Occipital lobe (tissue), 1 donor: ENCODE measurements at regions not wholly inside any gene's neighbourhood (a gene's known extent, or its start where the extent isn't known, plus 50 kb on each side); places are given as distances from the start of the nearest gene placed in this dataset.
"Not testable (repeated sequence)": the region's sequence is repeated elsewhere in the genome, so short reads cannot be mapped to it uniquely, and the experiment has no call there.

Experiments
- DNase-seq: peaks from one replicate; lab custom pipeline; 2025; lab: John Stamatoyannopoulos, UW

- not testable (repeated sequence) for DNase-seq
Observed at GRCh38 chr4:142897518-142897917, 51.4 kb upstream of the INPP4B start.

GRCh38 chr4:142900622-142901021 lies 54.5 kb upstream of the INPP4B start:
- no peak for DNase-seq

- DNase-seq = no peak
Observed at GRCh38 chr4:142901166-142901662, 55.1 kb upstream of the INPP4B start.

GRCh38 chr4:142903617-142904016 lies 57.5 kb upstream of the INPP4B start:
- not testable (repeated sequence) for DNase-seq

- no peak for DNase-seq
Observed at GRCh38 chr4:142909908-142910307, 63.8 kb upstream of the INPP4B start.

- DNase-seq = no peak
Observed at GRCh38 chr4:142913034-142913433, 66.9 kb upstream of the INPP4B start.

- no peak for DNase-seq
Observed at GRCh38 chr4:142913461-142914030, 67.4 kb upstream of the INPP4B start.

- DNase-seq = no peak
Observed at GRCh38 chr4:142917678-142918077, 71.6 kb upstream of the INPP4B start.

- DNase-seq = no peak
Observed at GRCh38 chr4:142922720-142923119, 76.6 kb upstream of the INPP4B start.

- DNase-seq = no peak
Observed at GRCh38 chr4:142923619-142924018, 77.5 kb upstream of the INPP4B start.

GRCh38 chr4:142925161-142925560 lies 79.1 kb upstream of the INPP4B start:
- DNase-seq = no peak

- no peak for DNase-seq
Observed at GRCh38 chr4:142927721-142928120, 81.6 kb upstream of the INPP4B start.

GRCh38 chr4:142929526-142929925 lies 83.4 kb upstream of the INPP4B start:
- DNase-seq = no peak

- no peak for DNase-seq
Observed at GRCh38 chr4:142933207-142933606, 87.1 kb upstream of the INPP4B start.

GRCh38 chr4:142940425-142941330 lies 94.6 kb upstream of the INPP4B start:
- no peak for DNase-seq

- no peak for DNase-seq
Observed at GRCh38 chr4:142944565-142944964, 98.5 kb upstream of the INPP4B start.

- DNase-seq = no peak
Observed at GRCh38 chr4:142952821-142953580, 106.9 kb upstream of the INPP4B start.

GRCh38 chr4:142954415-142954814 lies 108.3 kb upstream of the INPP4B start:
- DNase-seq = no peak

GRCh38 chr4:142955501-142955900 lies 109.4 kb upstream of the INPP4B start:
- DNase-seq = no peak

GRCh38 chr4:142959173-142959572 lies 113.1 kb upstream of the INPP4B start:
- DNase-seq = no peak

- no peak for DNase-seq
Observed at GRCh38 chr4:142960126-142960525, 114.0 kb upstream of the INPP4B start.
